Panc1 (cell line): ENCODE measurements at regions not wholly inside any gene's neighbourhood (a gene's known extent, or its start where the extent isn't known, plus 50 kb on each side); places are given as distances from the start of the nearest gene placed in this dataset.
A peak's percentile ranks its signal among the peaks of the same experiment; 100 is the strongest.

ENCODE experiments used
- TF ChIP-seq, protein P1 (sequence below), 2 experiments: IDR thresholded peaks; 2 replicates each; pipeline ENCODE4 v1.6.1; 2011 to 2012; ENCODE audit warnings: low read depth in 2 of 2, control low read depth in 1 of 2, low read length in 1 of 2, mild to moderate bottlenecking in 1 of 2, moderate library complexity in 1 of 2; ENCODE audit not compliant: insufficient read depth in 1 of 2
- TF ChIP-seq, protein P2 (sequence below): fragments of 450-650 bp; IDR thresholded peaks from 2 replicates; pipeline ENCODE4 v1.5.1; 2017; ENCODE audit warnings: mild to moderate bottlenecking

- TF ChIP-seq, protein P1, sequence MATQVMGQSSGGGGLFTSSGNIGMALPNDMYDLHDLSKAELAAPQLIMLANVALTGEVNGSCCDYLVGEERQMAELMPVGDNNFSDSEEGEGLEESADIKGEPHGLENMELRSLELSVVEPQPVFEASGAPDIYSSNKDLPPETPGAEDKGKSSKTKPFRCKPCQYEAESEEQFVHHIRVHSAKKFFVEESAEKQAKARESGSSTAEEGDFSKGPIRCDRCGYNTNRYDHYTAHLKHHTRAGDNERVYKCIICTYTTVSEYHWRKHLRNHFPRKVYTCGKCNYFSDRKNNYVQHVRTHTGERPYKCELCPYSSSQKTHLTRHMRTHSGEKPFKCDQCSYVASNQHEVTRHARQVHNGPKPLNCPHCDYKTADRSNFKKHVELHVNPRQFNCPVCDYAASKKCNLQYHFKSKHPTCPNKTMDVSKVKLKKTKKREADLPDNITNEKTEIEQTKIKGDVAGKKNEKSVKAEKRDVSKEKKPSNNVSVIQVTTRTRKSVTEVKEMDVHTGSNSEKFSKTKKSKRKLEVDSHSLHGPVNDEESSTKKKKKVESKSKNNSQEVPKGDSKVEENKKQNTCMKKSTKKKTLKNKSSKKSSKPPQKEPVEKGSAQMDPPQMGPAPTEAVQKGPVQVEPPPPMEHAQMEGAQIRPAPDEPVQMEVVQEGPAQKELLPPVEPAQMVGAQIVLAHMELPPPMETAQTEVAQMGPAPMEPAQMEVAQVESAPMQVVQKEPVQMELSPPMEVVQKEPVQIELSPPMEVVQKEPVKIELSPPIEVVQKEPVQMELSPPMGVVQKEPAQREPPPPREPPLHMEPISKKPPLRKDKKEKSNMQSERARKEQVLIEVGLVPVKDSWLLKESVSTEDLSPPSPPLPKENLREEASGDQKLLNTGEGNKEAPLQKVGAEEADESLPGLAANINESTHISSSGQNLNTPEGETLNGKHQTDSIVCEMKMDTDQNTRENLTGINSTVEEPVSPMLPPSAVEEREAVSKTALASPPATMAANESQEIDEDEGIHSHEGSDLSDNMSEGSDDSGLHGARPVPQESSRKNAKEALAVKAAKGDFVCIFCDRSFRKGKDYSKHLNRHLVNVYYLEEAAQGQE (IDR thresholded peaks at IDR 0.05; ENCODE audit: insufficient read depth in 1 of 2, low read depth in 2 of 2, low read length in 1 of 2), result no peak
- TF ChIP-seq, protein P2, sequence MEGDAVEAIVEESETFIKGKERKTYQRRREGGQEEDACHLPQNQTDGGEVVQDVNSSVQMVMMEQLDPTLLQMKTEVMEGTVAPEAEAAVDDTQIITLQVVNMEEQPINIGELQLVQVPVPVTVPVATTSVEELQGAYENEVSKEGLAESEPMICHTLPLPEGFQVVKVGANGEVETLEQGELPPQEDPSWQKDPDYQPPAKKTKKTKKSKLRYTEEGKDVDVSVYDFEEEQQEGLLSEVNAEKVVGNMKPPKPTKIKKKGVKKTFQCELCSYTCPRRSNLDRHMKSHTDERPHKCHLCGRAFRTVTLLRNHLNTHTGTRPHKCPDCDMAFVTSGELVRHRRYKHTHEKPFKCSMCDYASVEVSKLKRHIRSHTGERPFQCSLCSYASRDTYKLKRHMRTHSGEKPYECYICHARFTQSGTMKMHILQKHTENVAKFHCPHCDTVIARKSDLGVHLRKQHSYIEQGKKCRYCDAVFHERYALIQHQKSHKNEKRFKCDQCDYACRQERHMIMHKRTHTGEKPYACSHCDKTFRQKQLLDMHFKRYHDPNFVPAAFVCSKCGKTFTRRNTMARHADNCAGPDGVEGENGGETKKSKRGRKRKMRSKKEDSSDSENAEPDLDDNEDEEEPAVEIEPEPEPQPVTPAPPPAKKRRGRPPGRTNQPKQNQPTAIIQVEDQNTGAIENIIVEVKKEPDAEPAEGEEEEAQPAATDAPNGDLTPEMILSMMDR, result peak; percentile 42; the same call in 1 of the 2 replicates
These were observed 118.7 kb upstream of the ATP10B start for GRCh38 chr5:160970605-160971191.
